WTC11 (cell line): ENCODE measurements at regions not wholly inside any gene's neighbourhood (a gene's known extent, or its start where the extent isn't known, plus 50 kb on each side); places are given as distances from the start of the nearest gene placed in this dataset.

Experiments used
- ATAC-seq: fragments of 200-7000 bp; cut with Tn5 transposase; 2 replicates; pipeline ENCODE4 v1.10.0; 2021; ENCODE audit warnings: mild to moderate bottlenecking, moderate library complexity
- CTCF ChIA-PET: fragments of 300-600 bp; sonication (Branson Sonifier 250); formaldehyde crosslinking; loops from one replicate; lab custom pipeline; 2021; ENCODE audit warnings: antibody characterized with exemption; lab: Charles Lee
- POLR2A ChIA-PET: fragments of 350-600 bp; sonication (Branson Sonifier 250); formaldehyde crosslinking; loops from one replicate; lab custom pipeline; 2021; ENCODE audit warnings: antibody characterized with exemption; lab: Charles Lee
- DNase-seq: peaks from one replicate; pipeline ENCODE4 v3.0.0; 2021; ENCODE audit warnings: low spot score
- H3K27ac Mint-ChIP-seq: 2 replicates; pipeline ENCODE4 v1.8.0; 2021; ENCODE audit warnings: mixed read lengths
- H3K27me3 Mint-ChIP-seq: 2 replicates; pipeline ENCODE4 v1.8.0; 2021; ENCODE audit warnings: low read depth, mild to moderate bottlenecking, moderate library complexity, mixed read lengths
- H3K36me3 Mint-ChIP-seq: 2 replicates; pipeline ENCODE4 v1.8.0; 2021; ENCODE audit warnings: mixed read lengths
- H3K4me1 Mint-ChIP-seq: 2 replicates; pipeline ENCODE4 v1.8.0; 2022; ENCODE audit warnings: mixed read lengths
- H3K4me3 Mint-ChIP-seq: 2 replicates; pipeline ENCODE4 v1.8.0; 2021; ENCODE audit warnings: mild to moderate bottlenecking, moderate library complexity, mixed read lengths
- H3K9me3 Mint-ChIP-seq: 2 replicates; pipeline ENCODE4 v1.8.0; 2021; ENCODE audit warnings: mixed read lengths
- CBFB ChIP-seq: sonication (generic); formaldehyde crosslinking; IDR thresholded peaks from 2 replicates; pipeline ENCODE4 v1.8.1; 2022; ENCODE audit warnings: mild to moderate bottlenecking, low read depth, missing genetic modification reagents
- EMX1 ChIP-seq: fragments of 250-450 bp; sonication (Bioruptor Pico); IDR thresholded peaks from 2 replicates; pipeline ENCODE4 v1.8.0; 2021; ENCODE audit warnings: mild to moderate bottlenecking
- GTF2I ChIP-seq: fragments of 250-450 bp; sonication (Bioruptor Pico); conservative IDR thresholded peaks from 2 replicates; pipeline ENCODE4 v1.4.0; 2021; ENCODE audit warnings: mild to moderate bottlenecking
- NR2C2 ChIP-seq: sonication (generic); formaldehyde crosslinking; IDR thresholded peaks from 2 replicates; pipeline ENCODE4 v1.8.0; 2022; ENCODE audit warnings: mild to moderate bottlenecking, missing genetic modification reagents
- OVOL2 ChIP-seq: fragments of 250-450 bp; sonication (Bioruptor Pico); IDR thresholded peaks from 2 replicates; pipeline ENCODE4 v1.9.0; 2021; ENCODE audit warnings: mild to moderate bottlenecking, borderline replicate concordance
- ZBTB21 ChIP-seq: sonication (generic); formaldehyde crosslinking; IDR thresholded peaks from 2 replicates; pipeline ENCODE4 v1.8.1; 2023; ENCODE audit warnings: mild to moderate bottlenecking, missing genetic modification reagents, borderline replicate concordance
- ZNF232 ChIP-seq: sonication (generic); formaldehyde crosslinking; IDR thresholded peaks from 2 replicates; pipeline ENCODE4 v1.8.0; 2022; ENCODE audit warnings: mild to moderate bottlenecking, missing genetic modification reagents
- ZNF317 ChIP-seq: sonication (generic); formaldehyde crosslinking; IDR thresholded peaks from 2 replicates; pipeline ENCODE4 v1.8.1; 2023; ENCODE audit warnings: low read depth, mild to moderate bottlenecking, moderate library complexity, missing genetic modification reagents, borderline replicate concordance
- ZNF671 ChIP-seq: fragments of 250-450 bp; sonication (Bioruptor Pico); IDR thresholded peaks from 2 replicates; pipeline ENCODE4 v1.8.0; 2021; ENCODE audit warnings: mild to moderate bottlenecking
- TF ChIP-seq, protein P1 (sequence below): fragments of 250-450 bp; sonication (Bioruptor Pico); IDR thresholded peaks from 2 replicates; pipeline ENCODE4 v1.9.0; 2021; ENCODE audit warnings: mild to moderate bottlenecking, borderline replicate concordance
- TF ChIP-seq, protein P2 (sequence below): sonication (generic); formaldehyde crosslinking; IDR thresholded peaks from 2 replicates; pipeline ENCODE4 v1.8.0; 2022; ENCODE audit warnings: mild to moderate bottlenecking, missing genetic modification reagents
- TF ChIP-seq, protein P3 (sequence below): sonication (generic); formaldehyde crosslinking; IDR thresholded peaks from 2 replicates; pipeline ENCODE4 v1.8.1; 2022; ENCODE audit warnings: mild to moderate bottlenecking, moderate library complexity, missing genetic modification reagents
- TF ChIP-seq, protein P4 (sequence below): fragments of 250-450 bp; sonication (Bioruptor Pico); IDR thresholded peaks from 2 replicates; pipeline ENCODE4 v1.9.0; 2021; ENCODE audit warnings: mild to moderate bottlenecking

DNA sequence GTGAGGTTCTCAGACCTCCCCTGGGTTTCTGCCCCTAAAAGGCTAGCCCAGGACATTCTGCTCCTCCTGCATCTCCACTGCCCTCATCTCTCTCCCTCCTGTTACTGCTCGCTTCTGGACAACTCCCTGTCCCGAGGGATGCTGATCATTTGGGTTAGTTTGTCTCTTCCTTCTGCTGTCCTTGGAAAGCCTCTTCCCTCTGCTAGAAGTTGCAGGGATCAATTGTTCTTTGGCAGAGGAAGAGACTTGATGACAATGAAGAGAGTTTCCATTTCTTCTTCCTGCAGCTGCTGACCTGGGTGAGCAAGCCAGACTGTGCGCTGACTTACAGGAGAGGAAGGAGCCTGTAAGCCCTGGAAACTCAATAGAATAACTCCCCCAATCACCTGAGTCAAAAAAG lies 68.9 kb downstream of the RDH14 start (continued):
- TF ChIP-seq, protein P1, sequence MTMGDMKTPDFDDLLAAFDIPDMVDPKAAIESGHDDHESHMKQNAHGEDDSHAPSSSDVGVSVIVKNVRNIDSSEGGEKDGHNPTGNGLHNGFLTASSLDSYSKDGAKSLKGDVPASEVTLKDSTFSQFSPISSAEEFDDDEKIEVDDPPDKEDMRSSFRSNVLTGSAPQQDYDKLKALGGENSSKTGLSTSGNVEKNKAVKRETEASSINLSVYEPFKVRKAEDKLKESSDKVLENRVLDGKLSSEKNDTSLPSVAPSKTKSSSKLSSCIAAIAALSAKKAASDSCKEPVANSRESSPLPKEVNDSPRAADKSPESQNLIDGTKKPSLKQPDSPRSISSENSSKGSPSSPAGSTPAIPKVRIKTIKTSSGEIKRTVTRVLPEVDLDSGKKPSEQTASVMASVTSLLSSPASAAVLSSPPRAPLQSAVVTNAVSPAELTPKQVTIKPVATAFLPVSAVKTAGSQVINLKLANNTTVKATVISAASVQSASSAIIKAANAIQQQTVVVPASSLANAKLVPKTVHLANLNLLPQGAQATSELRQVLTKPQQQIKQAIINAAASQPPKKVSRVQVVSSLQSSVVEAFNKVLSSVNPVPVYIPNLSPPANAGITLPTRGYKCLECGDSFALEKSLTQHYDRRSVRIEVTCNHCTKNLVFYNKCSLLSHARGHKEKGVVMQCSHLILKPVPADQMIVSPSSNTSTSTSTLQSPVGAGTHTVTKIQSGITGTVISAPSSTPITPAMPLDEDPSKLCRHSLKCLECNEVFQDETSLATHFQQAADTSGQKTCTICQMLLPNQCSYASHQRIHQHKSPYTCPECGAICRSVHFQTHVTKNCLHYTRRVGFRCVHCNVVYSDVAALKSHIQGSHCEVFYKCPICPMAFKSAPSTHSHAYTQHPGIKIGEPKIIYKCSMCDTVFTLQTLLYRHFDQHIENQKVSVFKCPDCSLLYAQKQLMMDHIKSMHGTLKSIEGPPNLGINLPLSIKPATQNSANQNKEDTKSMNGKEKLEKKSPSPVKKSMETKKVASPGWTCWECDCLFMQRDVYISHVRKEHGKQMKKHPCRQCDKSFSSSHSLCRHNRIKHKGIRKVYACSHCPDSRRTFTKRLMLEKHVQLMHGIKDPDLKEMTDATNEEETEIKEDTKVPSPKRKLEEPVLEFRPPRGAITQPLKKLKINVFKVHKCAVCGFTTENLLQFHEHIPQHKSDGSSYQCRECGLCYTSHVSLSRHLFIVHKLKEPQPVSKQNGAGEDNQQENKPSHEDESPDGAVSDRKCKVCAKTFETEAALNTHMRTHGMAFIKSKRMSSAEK (CRISPR knock-in tag): no peak
- TF ChIP-seq ZNF317 (no peak), CBFB (CRISPR knock-in tag) (no peak), ZNF671 (no peak), ZBTB21 (CRISPR knock-in tag) (no peak), NR2C2 (CRISPR knock-in tag) (no peak), OVOL2 (no peak)
- TF ChIP-seq, protein P2, sequence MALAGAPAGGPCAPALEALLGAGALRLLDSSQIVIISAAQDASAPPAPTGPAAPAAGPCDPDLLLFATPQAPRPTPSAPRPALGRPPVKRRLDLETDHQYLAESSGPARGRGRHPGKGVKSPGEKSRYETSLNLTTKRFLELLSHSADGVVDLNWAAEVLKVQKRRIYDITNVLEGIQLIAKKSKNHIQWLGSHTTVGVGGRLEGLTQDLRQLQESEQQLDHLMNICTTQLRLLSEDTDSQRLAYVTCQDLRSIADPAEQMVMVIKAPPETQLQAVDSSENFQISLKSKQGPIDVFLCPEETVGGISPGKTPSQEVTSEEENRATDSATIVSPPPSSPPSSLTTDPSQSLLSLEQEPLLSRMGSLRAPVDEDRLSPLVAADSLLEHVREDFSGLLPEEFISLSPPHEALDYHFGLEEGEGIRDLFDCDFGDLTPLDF (CRISPR knock-in tag): no peak
- TF ChIP-seq, protein P3, sequence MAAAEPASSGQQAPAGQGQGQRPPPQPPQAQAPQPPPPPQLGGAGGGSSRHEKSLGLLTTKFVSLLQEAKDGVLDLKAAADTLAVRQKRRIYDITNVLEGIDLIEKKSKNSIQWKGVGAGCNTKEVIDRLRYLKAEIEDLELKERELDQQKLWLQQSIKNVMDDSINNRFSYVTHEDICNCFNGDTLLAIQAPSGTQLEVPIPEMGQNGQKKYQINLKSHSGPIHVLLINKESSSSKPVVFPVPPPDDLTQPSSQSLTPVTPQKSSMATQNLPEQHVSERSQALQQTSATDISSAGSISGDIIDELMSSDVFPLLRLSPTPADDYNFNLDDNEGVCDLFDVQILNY (CRISPR knock-in tag): no peak

DNA sequence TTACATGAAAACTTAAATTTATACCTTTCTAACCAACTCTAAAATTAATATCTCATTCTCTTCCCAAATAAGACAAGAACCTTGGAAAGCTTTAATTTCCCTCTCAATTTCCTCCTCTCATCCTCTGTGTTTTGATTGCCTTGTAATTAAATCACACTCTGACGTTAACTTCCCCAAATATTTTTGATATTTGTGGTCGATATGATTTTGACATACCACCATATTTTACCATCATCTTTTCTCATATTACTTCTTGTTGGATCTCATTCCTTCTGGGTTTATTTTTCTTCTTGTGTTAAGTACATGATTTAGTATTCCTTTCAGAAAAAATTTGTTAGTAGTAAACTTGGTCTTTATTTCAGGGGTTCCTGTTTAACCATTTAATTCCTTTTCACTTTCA lies 69.6 kb downstream of the RDH14 start:
- ChIA-PET CTCF (no interaction called here), POLR2A (no interaction called here)
- no peak for ATAC-seq
- Mint-ChIP-seq H3K4me3 (no peak overlapping the region), H3K4me1 (peaks cover 5% of the 10 kb centered on the region; the same call in 1 of the 2 replicates), H3K27me3 (no peaks in the 10 kb centered on the region; the same call in 1 of the 2 replicates), H3K27ac (no peak overlapping the region), H3K36me3 (no peaks in the 10 kb centered on the region), H3K9me3 (peaks cover 4% of the 10 kb centered on the region)
- no peak for DNase-seq
- no peak for TF ChIP-seq GTF2I (CRISPR knock-in tag)
- TF ChIP-seq ZNF232 (CRISPR knock-in tag): no peak
- TF ChIP-seq, protein P3 (CRISPR knock-in tag): no peak
- TF ChIP-seq EMX1 (CRISPR knock-in tag): no peak
- TF ChIP-seq, protein P4, sequence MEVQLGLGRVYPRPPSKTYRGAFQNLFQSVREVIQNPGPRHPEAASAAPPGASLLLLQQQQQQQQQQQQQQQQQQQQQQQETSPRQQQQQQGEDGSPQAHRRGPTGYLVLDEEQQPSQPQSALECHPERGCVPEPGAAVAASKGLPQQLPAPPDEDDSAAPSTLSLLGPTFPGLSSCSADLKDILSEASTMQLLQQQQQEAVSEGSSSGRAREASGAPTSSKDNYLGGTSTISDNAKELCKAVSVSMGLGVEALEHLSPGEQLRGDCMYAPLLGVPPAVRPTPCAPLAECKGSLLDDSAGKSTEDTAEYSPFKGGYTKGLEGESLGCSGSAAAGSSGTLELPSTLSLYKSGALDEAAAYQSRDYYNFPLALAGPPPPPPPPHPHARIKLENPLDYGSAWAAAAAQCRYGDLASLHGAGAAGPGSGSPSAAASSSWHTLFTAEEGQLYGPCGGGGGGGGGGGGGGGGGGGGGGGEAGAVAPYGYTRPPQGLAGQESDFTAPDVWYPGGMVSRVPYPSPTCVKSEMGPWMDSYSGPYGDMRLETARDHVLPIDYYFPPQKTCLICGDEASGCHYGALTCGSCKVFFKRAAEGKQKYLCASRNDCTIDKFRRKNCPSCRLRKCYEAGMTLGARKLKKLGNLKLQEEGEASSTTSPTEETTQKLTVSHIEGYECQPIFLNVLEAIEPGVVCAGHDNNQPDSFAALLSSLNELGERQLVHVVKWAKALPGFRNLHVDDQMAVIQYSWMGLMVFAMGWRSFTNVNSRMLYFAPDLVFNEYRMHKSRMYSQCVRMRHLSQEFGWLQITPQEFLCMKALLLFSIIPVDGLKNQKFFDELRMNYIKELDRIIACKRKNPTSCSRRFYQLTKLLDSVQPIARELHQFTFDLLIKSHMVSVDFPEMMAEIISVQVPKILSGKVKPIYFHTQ: no peak
- TF ChIP-seq NR2C2 (CRISPR knock-in tag): no peak
- TF ChIP-seq, all 79 proteins: peak for 0
